A673 (cell line): ENCODE measurements at regions not wholly inside any gene's neighbourhood (a gene's known extent, or its start where the extent isn't known, plus 50 kb on each side); places are given as distances from the start of the nearest gene placed in this dataset.

Experiments used
- BruUV-seq: library from RNA; stranded (reverse); fragments of 400-500 nt; replicated peaks from 2 replicates; lab custom pipeline; 2021; lab: Mats Ljungman, UMichigan
- CTCF ChIA-PET: fragments of 300-600 bp; sonication (Branson Sonifier 250); formaldehyde crosslinking; loops from one replicate; lab custom pipeline; 2022; ENCODE audit warnings: antibody characterized with exemption; lab: Charles Lee
- POLR2A ChIA-PET: fragments of 300-600 bp; sonication (Branson Sonifier 250); formaldehyde crosslinking; loops from one replicate; lab custom pipeline; 2022; ENCODE audit warnings: antibody characterized with exemption; ENCODE audit not compliant: low non-redundant PET; lab: Charles Lee
- DNase-seq: peaks from one replicate; pipeline ENCODE4 v3.0.0-alpha.2; 2015; ENCODE audit warnings: low spot score
- H3K27ac ChIP-seq: fragments of 200-600 bp; sonication (generic); 2 replicates; pipeline ENCODE4 v1.5.1; 2016; ENCODE audit warnings: mixed run types, low read depth, mild to moderate bottlenecking, mixed read lengths, antibody characterized with exemption, low read length; ENCODE audit not compliant: poor library complexity, severe bottlenecking
- H3K27me3 ChIP-seq: fragments of 200-600 bp; sonication (generic); replicated peaks from 2 replicates; pipeline ENCODE4 v1.6.1; 2017; ENCODE audit warnings: mixed run types, low read depth, mild to moderate bottlenecking, mixed read lengths, antibody characterized with exemption, low read length; ENCODE audit not compliant: insufficient read depth, poor library complexity
- H3K36me3 ChIP-seq: fragments of 200-600 bp; sonication (generic); 2 replicates; pipeline ENCODE4 v1.6.1; 2016; ENCODE audit warnings: mixed run types, mild to moderate bottlenecking, mixed read lengths, antibody characterized with exemption, low read length; ENCODE audit not compliant: insufficient read depth, poor library complexity, severe bottlenecking
- H3K4me1 ChIP-seq: fragments of 200-600 bp; sonication (generic); 2 replicates; pipeline ENCODE4 v1.6.1; 2017; ENCODE audit warnings: mixed run types, mild to moderate bottlenecking, mixed read lengths, antibody characterized with exemption, low read length; ENCODE audit not compliant: insufficient read depth, poor library complexity, severe bottlenecking
- H3K4me3 ChIP-seq: fragments of 200-600 bp; sonication (generic); 2 replicates; pipeline ENCODE4 v1.5.1; 2016; ENCODE audit warnings: low read depth, mixed run types, mild to moderate bottlenecking, mixed read lengths, low read length; ENCODE audit not compliant: poor library complexity, severe bottlenecking
- H3K9me3 ChIP-seq: fragments of 200-600 bp; sonication (generic); 2 replicates; pipeline ENCODE4 v1.6.1; 2016; ENCODE audit warnings: mixed run types, low read depth, mild to moderate bottlenecking, mixed read lengths, antibody characterized with exemption, low read length; ENCODE audit not compliant: poor library complexity, severe bottlenecking
- EZH2 ChIP-seq: fragments of 200-600 bp; sonication (generic); IDR thresholded peaks from 2 replicates; pipeline ENCODE4 v1.6.1; 2017; ENCODE audit warnings: borderline replicate concordance, low read depth, mild to moderate bottlenecking, mixed read lengths, antibody characterized with exemption, low read length; ENCODE audit not compliant: poor library complexity, severe bottlenecking
- intact Hi-C: fragments of 100-400 bp; cut with micrococcal nuclease; formaldehyde crosslinking; loops from one replicate; pipeline ENCODE4 v1.10.0; 2022; ENCODE audit not compliant: unreplicated experiment
- TF ChIP-seq, protein P1 (sequence below): fragments of 300-800, 200-600 bp; sonication (generic); conservative IDR thresholded peaks from 2 replicates; pipeline ENCODE4 v1.5.1; 2017; ENCODE audit warnings: low read depth, mild to moderate bottlenecking, antibody characterized with exemption, low read length, moderate library complexity, mixed read lengths

DNA sequence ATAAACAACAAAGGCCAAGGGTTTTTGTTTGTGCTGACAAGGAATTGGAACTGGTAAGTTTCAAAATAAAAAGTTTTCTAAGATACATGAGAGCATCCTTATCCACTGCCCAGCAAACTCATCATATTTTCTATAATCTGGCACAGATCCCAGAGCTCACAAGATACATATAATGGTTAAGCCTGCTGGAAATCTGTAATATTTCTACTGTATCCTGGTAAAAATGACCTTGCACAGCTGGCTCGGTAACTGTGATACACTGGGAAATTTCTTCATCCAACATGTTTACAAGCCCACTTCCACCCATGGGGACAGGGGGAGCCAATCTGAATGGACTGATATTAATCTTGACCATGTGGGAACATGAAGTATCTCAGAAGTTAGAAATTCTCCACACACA lies 425.4 kb upstream of the MMADHC start:
- Histone ChIP-seq H3K4me1 (no peaks in the 10 kb centered on the region), H3K4me3 (no peak overlapping the region), H3K27me3 (no peaks in the 10 kb centered on the region), H3K27ac (no peak overlapping the region), H3K9me3 (no peaks in the 10 kb centered on the region), H3K36me3 (no peaks in the 10 kb centered on the region)
- intact Hi-C loops = no loop called here
- no peak for DNase-seq
- POLR2A ChIA-PET = no interaction called here
- TF ChIP-seq, protein P1, sequence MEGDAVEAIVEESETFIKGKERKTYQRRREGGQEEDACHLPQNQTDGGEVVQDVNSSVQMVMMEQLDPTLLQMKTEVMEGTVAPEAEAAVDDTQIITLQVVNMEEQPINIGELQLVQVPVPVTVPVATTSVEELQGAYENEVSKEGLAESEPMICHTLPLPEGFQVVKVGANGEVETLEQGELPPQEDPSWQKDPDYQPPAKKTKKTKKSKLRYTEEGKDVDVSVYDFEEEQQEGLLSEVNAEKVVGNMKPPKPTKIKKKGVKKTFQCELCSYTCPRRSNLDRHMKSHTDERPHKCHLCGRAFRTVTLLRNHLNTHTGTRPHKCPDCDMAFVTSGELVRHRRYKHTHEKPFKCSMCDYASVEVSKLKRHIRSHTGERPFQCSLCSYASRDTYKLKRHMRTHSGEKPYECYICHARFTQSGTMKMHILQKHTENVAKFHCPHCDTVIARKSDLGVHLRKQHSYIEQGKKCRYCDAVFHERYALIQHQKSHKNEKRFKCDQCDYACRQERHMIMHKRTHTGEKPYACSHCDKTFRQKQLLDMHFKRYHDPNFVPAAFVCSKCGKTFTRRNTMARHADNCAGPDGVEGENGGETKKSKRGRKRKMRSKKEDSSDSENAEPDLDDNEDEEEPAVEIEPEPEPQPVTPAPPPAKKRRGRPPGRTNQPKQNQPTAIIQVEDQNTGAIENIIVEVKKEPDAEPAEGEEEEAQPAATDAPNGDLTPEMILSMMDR = no peak
- no peak for TF ChIP-seq EZH2
- CTCF ChIA-PET = no interaction called here
- BruUV-seq = no TSS peak

DNA sequence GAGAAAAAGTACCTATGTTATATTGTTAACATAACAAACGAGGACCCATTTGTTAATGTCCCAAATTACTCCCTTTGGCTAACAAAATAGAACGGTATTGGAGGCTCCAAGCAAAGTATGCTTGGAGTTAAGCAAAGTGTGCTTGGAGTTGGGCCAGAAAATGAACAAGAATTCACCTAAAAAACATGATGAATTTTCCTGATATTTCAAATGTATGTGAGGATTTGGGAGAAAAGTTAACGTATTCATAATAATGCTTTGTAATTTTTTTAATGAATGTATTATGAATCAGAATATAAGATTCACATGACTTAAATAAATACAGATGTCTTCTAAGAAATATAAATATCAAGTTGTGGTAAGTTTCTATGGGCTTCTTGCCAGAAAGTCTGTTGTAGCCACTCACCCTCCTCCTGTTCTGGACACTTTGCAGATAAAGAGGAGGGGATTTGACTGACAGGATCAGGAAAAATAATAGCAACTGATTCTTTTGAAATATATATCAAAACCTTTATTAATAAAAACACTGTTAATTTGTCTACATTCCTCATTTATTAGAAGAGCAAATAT lies 423.7 kb upstream of the MMADHC start:
- H3K4me1 ChIP-seq = no peaks in the 10 kb centered on the region
- CTCF ChIA-PET = no interaction called here
- no TSS peak for BruUV-seq
- POLR2A ChIA-PET = no interaction called here
- no peak overlapping the region for H3K27ac ChIP-seq
- no peaks in the 10 kb centered on the region for H3K27me3 ChIP-seq
- no peaks in the 10 kb centered on the region for H3K36me3 ChIP-seq
- intact Hi-C loops = no loop called here
- H3K4me3 ChIP-seq = no peak overlapping the region
- no peak for DNase-seq
- H3K9me3 ChIP-seq = no peaks in the 10 kb centered on the region
- no peak for TF ChIP-seq EZH2
- TF ChIP-seq, protein P1 = no peak

DNA sequence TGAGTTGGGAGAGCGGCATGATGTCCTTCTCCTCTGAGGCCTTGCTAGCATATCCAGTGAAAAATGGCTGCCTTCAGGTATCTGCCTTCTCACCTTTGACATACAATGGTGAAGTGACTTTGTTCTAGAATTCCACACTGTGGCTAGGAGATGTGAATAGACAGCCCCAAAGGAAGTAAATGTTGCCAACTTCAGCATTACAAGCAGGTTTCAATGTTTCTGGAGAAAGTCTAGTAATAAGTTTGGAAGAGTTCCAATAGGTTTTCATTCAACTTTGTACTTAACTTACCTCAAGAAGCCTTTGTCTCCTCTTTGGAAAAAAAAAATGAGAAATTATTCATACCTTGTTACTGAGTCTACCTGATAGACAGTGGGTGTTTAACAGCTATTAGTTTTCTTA lies 421.3 kb upstream of the MMADHC start:
- no peaks in the 10 kb centered on the region for H3K9me3 ChIP-seq
- TF ChIP-seq, protein P1 = no peak
- TF ChIP-seq EZH2 = no peak
- no peak overlapping the region for H3K4me3 ChIP-seq
- intact Hi-C loops = no loop called here
- H3K27me3 ChIP-seq = no peaks in the 10 kb centered on the region
- H3K4me1 ChIP-seq = no peaks in the 10 kb centered on the region
- no peak overlapping the region for H3K27ac ChIP-seq
- ChIA-PET POLR2A (no interaction called here), CTCF (no interaction called here)
- DNase-seq = no peak
- no TSS peak for BruUV-seq
- H3K36me3 ChIP-seq = no peaks in the 10 kb centered on the region
